GM13977 (cell line): ENCODE measurements at regions not wholly inside any gene's neighbourhood (a gene's known extent, or its start where the extent isn't known, plus 50 kb on each side); places are given as distances from the start of the nearest gene placed in this dataset.

ENCODE experiments used
- DNase-seq: peaks from one replicate; pipeline ENCODE4 v3.0.0; 2012; ENCODE audit warnings: low spot score
- CTCF ChIP-seq: IDR thresholded peaks from 2 replicates; pipeline ENCODE4 v1.5.1; 2012; ENCODE audit warnings: mild to moderate bottlenecking, control low read depth; ENCODE audit not compliant: insufficient read depth; ENCODE audit errors: extremely low read depth, missing control alignments
- in situ Hi-C: fragments of 300-500 bp; cut with MboI; formaldehyde crosslinking; loops from one replicate; pipeline ENCODE4 v1.12.0; 2022; ENCODE audit warnings: low sequenced_read_pairs, low pct_unique_long_range_greater_than_20kb, mixed read lengths, inconsistent platforms; ENCODE audit not compliant: unreplicated experiment

DNA sequence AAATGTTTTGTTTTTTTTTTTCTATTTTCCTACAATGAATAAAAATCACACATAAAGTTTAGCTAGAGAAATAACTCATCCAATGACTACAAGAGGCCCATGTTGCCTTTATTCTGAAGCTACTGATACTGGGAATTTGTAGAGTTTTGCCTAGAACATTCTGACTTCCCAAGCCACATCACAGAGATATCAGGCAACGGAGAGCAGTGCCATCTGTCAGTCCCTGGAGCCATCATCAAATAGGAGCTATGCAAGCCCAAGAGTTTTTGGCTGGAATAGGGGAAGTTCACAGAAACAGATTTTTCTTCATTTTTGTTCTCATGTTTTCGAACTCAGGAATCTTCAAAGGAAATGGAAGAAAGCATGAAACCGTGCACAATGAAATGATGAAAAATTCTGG is 896.6 kb downstream of the TLE1 start:
- DNase-seq: no peak
- in situ Hi-C loops: no loop called here
- TF ChIP-seq CTCF: no peak

GRCh38 chr9:80791836-80792235 is 897.5 kb downstream of the TLE1 start:
- in situ Hi-C loops: no loop called here
- TF ChIP-seq CTCF: no peak
- DNase-seq: no peak

- in situ Hi-C loops: no loop called here
- TF ChIP-seq CTCF: no peak
- DNase-seq: no peak
Measured at GRCh38 chr9:80790764-80791163, 898.6 kb downstream of the TLE1 start.

- TF ChIP-seq CTCF: no peak
- no peak for DNase-seq
- in situ Hi-C loops: no loop called here
Measured at GRCh38 chr9:80789831-80790230, 899.5 kb downstream of the TLE1 start.

DNA sequence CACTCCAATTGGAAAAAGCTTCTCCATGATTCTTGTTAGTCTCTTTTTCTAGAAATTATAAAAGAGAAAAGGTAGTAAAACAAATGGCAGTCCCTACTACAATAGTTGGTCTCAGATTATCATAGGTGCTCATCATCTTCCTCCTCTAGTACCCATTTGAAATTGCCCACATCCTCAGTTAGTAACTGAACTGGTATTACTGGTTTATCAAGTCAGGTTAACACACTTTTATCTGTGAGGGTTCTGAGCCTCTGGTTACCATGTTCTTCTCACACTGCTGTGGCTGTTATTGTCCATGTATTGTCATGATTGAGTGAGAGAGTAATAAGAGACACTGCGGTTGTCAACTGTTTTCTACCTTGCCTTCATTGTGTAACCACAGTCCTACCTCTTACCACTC is 901.7 kb downstream of the TLE1 start:
- TF ChIP-seq CTCF: no peak
- DNase-seq: no peak
- in situ Hi-C loops: no loop called here

DNA sequence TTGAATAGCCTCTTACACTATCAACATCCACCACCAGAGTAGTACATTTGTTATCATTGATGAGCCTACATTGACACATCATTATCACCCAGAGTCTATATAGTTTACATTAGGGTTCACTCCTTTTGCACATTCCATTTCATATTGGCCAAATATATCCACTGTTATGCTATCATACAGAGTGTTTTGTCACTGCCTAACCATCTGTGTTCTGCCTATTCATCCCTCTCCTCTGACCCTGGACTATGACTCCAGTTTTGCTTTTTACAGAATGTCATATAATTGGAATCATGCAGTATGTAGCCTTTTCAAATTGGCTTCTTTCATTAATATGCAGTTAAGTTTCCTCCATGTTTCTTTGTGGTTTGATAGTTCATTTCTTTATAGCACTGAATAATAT is 904.7 kb downstream of the TLE1 start:
- DNase-seq: no peak
- no peak for TF ChIP-seq CTCF
- in situ Hi-C loops: no loop called here

DNA sequence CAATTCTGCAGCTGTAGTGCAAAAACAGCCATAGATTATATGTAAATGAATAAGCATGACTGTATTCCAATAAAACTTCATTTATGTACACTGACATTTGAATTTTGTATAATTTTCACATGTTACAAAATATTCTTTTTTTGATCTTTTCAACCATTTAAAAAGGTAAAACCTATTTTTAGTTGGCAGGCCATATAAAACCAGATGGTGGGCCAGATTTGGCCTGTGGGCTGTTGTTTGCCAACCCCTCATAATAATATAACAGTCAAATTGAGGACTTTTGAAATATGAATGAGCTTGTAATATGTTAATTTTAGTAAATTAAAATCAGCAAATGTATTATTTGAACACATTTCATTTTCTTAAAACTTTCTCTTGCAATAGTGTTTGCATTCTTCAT is 913.4 kb downstream of the TLE1 start:
- no peak for TF ChIP-seq CTCF
- in situ Hi-C loops: no loop called here
- DNase-seq: no peak
